Activated CD4-positive, alpha-beta T cell treated with anti-CD3 and anti-CD28 coated beads for 4 hours (primary cell): ENCODE measurements at regions not wholly inside any gene's neighbourhood (a gene's known extent, or its start where the extent isn't known, plus 50 kb on each side); places are given as distances from the start of the nearest gene placed in this dataset.
"Not testable (repeated sequence)": the region's sequence is repeated elsewhere in the genome, so short reads cannot be mapped to it uniquely, and the experiment has no call there.

Source experiments
- DNase-seq, 2 donors: peaks; one replicate each; pipeline ENCODE4 v3.0.0-alpha.2; 2020

GRCh38 chr2:8312861-8313830, 368.7 kb upstream of the ID2 start:
- DNase-seq: no peak

GRCh38 chr2:8314063-8314462, 367.8 kb upstream of the ID2 start:
- no peak for DNase-seq

- no peak for DNase-seq
Observed at GRCh38 chr2:8315531-8316165, 366.2 kb upstream of the ID2 start.

GRCh38 chr2:8316356-8316755, 365.5 kb upstream of the ID2 start:
- no peak for DNase-seq

- DNase-seq: no peak
Observed at GRCh38 chr2:8317418-8317817, 364.4 kb upstream of the ID2 start.

GRCh38 chr2:8319219-8319618, 362.6 kb upstream of the ID2 start:
- no peak for DNase-seq

GRCh38 chr2:8320311-8321066, 361.4 kb upstream of the ID2 start:
- DNase-seq: no peak

GRCh38 chr2:8322634-8323033, 359.2 kb upstream of the ID2 start:
- no peak for DNase-seq

GRCh38 chr2:8324164-8324856, 357.5 kb upstream of the ID2 start:
- no peak for DNase-seq

GRCh38 chr2:8324901-8325300, 357.0 kb upstream of the ID2 start:
- no peak for DNase-seq

GRCh38 chr2:8327371-8328100, 354.3 kb upstream of the ID2 start:
- no peak for DNase-seq

GRCh38 chr2:8328217-8328616, 353.6 kb upstream of the ID2 start:
- no peak for DNase-seq

GRCh38 chr2:8329660-8330622, 351.9 kb upstream of the ID2 start:
- no peak for DNase-seq

- DNase-seq: no peak
Observed at GRCh38 chr2:8331068-8331467, 350.8 kb upstream of the ID2 start.

GRCh38 chr2:8332646-8333045, 349.2 kb upstream of the ID2 start:
- DNase-seq: no peak

GRCh38 chr2:8333177-8333831, 348.6 kb upstream of the ID2 start:
- DNase-seq: no peak

GRCh38 chr2:8333832-8334187, 348.0 kb upstream of the ID2 start:
- not testable (repeated sequence) for DNase-seq

- DNase-seq: no peak
Observed at GRCh38 chr2:8334866-8335325, 347.0 kb upstream of the ID2 start.

- DNase-seq: no peak
Observed at GRCh38 chr2:8335801-8336200, 346.1 kb upstream of the ID2 start.

GRCh38 chr2:8337321-8337720, 344.5 kb upstream of the ID2 start:
- DNase-seq: no peak
